ENCODE measurements at regions not wholly inside any gene's neighbourhood (a gene's known extent, or its start where the extent isn't known, plus 50 kb on each side); places are given as distances from the start of the nearest gene placed in this dataset.

DNA sequence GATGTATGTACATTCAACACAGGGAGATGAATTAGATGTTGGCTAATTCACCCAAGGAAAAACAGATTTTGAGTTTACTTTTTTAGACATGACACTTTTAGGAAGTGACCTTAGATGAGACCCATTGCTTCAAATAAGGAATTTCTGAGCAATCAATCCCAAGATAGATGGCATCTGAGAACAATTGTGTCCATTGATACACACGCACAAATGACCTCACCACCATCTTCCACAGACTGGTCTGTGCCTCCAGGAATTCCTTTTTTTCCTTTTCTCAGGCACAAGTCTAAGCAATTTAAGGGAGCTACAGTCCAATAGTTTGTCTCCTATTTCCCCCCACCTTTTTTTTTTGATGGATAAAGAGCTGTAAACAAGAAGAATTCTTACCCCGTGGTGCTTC is 265.3 kb downstream of the TBL1XR1 start:
- DNase-seq: no peak

DNA sequence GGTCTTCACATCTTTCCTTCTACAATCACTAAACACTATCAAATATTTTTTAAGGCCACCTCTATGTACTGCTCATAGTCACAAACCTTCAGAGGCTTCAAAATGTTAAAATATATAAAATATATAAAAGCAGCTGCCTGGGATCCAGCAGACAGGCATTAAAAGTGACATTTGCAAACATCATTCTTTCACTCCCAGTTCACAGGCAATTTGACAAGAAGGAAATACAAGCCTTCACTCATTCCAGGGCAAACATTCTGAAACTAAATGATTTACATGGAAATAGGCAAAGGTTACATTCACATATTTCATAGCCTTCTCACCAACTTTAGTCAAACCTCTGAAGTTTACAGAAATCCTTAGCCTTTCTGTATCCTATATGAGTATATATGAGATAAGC is 266.3 kb downstream of the TBL1XR1 start:
- DNase-seq: no peak

DNA sequence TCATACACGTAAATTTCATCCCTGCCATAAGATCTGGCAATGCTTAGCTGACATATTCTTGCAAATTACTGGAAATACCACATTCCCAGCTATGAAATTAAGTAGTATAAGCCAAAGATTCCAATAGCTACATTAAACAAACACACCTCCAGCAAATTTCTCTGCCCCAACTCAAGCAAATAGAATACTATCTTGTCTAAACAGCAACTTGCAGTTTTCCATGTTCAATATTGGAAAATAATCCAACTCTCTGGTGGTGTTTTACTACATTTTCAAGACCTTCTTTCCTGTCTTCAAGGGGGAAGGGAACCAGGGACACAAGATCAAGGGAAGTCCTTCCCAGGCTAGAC is 268.7 kb downstream of the TBL1XR1 start:
- no peak for DNase-seq

DNA sequence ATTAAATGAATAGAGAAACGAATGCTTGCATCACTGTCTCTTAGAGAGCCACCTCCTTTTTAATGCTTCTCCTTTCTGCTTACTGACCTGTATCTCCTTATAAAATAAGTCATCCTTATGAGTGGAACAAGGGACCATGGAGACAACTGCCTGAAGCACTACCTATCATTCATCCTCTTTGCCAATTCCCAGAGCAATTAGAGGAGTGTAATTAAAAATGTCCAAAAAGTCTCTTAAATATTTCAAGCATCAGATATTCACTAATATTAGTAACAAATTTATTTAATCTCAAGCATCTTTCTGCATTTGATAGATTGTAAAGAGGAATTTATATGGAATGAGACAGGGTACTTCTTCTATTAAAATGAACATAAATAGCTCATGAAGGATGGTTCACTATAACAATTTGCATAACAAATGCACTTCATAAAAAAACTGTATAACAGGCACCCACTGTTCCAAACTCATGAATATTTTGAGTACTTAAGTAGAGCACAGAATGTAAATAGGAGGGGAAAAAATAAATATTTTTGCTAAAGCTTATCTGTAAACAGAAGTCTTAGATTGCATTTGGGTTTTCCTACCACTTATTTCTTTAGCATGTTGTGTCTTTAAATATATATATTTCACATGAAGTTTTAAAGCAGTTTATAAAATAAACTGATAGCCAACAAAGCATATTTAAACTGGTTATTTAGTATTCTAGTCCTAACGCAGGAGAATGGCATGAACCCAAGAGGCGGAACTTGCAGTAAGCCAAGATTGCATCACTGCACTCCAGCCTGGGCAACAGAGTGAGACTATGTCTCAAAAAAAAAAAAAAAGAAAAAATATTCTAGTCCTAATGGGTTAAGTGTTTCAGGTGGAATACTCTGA is 269.3 kb downstream of the TBL1XR1 start:
- no peak for DNase-seq

DNA sequence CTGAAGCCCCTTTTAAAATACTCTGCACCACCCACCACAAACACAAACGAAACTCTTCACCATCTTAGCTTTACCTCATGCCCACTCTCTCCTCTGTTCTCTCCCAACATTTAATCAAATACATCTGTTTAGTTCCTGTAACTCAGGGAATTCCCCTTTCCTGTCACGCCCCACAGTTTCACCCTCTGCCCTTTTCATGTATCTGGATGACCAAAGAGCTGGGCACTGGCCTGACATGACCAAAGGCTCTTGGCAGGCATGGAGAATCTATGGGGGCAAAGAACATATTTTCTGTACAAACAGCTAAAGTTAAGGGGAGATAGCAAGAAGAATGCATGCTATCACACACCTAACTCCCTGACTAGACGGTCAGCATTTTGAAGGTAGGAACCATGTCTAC is 270.0 kb downstream of the TBL1XR1 start:
- DNase-seq: no peak

DNA sequence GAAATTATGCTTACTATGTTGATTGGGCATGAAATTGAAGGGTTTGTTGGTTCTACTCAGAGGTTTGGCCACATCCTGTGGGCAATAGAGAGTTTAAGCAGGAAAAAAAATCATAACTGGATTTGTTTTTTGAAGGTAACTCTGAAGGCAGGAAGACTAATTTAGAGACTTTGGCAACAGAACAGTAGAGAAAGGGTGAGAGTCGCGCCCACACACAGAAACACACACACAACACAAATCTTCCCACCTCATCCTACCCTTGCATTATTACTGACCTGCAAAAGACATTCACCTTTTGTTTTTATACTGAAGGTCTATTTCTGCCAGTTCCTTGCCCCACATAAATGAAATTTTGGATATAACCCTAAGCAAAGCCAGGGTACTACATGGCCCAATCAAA is 270.6 kb downstream of the TBL1XR1 start:
- DNase-seq: no peak

DNA sequence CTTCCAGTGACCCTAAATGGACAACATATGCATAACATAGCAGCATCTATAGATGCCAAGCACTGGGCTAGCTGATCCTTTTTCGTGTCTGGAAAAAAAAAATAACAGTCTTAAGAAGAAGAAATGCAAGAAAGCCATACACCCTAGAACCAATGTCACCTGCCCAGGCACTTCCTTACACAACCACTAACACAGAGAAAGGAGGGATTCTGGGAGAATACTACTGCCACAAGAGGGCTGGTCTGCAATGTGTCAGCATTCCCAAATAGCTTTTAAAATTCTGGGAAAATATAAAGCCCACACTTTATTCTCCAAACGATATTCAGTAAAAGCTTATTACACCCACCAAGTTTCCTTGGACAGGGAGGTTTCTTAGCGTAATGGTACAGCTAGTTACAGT is 271.2 kb downstream of the TBL1XR1 start:
- no peak for DNase-seq

DNA sequence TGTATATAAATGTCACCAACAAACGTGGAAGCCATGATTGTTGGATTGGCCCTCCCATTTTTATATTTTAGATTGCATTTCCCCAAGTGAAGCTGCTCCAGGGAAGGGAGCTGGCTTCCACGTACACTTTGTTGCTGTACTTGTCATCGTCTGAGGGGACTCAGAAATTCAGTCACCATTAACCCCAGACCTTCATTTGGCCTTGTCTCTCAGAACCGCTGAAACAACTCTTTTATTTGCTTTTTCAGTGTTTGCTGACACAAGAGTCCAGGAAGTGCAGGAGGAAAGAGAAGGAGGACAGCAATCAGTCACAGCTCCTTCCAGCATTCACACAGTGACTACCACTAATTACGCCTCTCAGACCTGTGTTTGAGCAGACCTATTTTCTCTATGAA is 276.5 kb downstream of the TBL1XR1 start:
- peak; percentile 87 for DNase-seq

DNA sequence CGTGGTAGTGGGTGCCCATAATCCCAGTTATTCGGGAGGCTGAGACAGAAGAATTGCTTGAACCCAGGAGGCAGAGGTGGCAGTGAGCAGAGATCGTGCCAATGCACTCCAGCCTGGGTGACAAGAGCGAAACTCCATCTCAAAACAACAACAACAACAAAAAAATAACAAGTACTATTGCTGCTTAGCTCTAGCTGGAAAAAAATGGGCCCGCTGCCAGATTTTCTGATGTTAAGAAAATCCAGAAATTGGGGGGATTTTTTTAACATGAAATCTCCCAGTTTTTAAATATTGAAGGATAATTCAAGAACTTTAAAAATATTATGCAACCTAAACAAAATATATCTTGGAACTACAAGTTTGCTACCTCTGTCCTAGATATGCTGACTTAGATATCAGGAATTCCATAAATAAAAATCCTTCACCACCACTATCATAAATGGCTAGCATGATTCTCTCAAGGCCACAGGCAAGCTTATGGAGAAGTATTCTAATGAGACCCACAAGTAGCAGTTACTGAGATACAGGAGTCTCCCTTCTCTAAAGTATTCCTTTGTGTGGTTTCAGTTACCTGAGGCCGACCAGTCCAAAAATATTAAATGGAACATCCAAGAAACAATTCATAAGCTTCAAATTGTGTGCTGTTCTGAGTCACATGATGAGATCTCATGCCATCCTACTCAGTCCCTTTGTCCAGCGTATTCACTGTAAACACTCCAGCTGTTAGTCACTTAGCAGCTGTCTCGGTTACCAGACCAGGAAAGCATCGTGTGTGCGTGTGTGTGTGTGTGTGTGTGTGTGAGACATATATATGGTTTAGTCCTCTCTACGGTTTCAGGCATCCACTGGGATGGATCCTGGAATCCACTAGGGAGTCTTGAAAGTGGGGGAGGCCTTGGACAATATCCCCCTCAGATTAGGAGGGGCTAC is 277.2 kb downstream of the TBL1XR1 start:
- DNase-seq: peak; percentile 88

DNA sequence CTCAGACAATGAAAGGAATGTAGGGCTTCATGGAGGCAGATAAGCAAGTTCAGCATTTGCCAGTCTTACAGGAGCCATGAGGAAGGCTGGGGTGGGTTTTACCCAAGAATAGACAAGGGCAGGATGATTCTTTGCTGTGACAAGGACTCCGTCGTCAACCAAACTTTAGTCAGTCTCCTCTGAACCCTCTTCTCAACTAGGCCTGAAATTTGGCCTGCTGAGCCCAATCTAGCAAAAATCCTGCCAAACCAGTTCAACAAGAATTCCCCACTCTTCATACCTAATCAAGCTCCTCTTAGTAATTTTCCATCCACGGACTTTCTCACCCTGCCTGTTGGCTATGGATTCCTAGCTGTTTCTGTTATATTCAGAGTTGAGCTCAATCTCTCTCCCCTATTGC is 280.5 kb downstream of the TBL1XR1 start:
- no peak for DNase-seq

DNA sequence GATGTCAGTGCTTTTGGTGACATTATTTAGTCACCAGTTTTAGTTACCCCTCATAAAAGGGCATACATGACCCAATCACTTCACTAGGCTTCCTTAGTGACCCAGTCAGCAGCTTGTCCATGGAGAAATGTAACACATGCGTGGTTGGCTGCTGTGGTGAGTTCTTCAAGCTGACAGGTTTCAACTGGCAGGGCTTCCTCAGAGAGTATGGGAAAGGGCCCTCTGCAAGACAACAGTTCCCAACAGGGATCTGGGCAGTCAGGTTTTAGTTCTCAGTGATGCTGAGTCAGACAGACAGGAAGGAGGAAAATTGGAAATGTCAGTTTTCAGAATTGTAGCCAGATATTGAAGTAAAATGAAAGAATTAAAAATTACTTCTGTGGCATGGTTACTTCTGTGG is 282.5 kb downstream of the TBL1XR1 start:
- no peak for DNase-seq

DNA sequence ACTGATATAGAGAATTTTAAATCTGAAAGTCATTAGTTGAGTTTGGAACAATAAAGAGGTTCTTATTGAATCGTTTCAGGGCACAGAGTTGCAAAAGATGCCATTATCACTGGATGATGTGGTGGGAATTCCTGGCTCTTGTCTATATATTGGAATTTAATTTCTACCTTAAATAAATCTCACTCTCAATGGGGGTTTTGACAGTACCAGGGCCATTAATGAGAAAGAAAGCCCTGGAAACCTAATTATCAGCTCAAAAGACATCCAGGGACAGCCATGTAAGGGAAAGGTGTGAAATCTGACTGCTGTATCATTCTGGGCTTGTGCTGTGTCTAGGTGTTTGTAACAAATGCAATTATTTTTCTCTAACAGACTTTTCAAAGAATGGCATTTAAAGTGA is 285.7 kb downstream of the TBL1XR1 start:
- no peak for DNase-seq

DNA sequence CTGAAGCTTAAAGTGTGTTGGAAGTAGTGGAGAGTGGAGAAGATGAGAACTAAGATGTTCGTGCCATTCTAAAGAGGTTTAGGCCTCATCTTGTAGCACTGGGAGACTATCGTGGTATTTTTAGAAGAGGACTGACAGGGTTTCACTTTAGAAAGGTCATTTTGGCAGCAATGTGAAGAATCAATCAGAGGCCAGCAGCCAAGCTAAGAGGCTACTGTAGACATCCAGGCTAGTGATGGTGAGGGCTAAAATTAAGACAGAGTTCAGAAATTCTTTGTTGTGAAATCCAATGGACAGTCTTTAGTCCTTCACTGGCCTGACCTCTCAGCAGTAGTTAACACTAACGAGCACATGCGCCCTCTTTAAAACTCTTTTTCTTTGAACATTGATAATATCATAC is 288.2 kb downstream of the TBL1XR1 start:
- DNase-seq: no peak

DNA sequence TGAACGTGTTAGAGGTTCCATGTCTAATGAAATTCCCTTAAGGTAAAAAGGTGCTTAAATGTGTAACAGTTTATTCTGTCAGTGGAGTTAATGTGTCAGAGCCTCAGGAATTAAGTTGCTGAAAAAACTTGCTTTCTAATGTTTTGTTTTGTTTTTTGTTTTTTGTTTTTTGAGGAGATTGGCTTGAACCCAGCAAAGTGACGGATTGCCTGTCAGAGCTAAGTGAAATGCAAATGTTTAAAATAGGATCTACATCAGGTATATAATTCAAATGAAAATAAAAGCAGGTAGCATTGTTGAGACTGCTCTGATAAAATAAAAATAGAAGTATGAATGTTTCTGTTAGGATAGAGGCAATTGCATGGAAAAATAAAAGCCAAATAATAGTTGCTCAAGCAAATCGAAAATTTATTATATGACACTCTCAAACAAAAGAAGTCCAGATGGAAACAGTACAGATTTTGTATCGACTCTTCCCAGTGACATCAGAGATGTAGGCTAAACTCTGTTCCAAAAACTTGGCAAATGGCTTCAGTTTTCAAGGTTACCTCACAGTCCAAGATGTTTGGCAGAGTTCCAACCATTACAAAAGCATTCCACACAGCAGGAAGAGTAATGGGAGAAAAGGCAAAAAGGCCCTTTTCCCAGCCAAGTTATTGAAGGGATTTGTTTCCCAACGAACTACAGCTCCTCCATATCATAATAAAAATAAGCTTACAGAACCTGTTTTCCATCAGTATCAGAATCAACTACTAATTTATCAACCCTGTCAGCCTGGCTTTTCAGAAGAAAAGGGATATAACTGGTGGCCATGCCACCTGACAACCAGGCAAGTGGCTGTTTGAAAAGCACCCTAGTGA is 291.0 kb downstream of the TBL1XR1 start:
- peak; percentile 75 for DNase-seq

DNA sequence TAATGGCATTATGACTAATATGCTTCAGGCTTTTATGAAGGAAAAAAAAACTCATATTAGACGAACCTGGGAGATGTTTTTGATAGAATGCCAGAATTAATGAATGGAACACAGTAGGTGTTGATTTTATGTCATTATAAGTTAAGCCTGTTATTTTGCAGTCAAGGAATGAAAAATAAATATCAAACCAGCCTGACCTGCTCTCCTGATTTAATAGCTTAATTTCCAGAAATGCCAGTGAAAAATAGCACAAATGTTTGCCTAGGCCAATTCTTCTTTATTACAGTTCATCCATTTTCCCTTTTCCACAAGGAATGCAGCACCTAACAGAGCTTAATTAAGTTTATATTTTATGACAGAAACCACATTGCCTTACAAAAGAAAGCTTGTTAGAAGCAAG is 292.0 kb downstream of the TBL1XR1 start:
- DNase-seq: no peak

DNA sequence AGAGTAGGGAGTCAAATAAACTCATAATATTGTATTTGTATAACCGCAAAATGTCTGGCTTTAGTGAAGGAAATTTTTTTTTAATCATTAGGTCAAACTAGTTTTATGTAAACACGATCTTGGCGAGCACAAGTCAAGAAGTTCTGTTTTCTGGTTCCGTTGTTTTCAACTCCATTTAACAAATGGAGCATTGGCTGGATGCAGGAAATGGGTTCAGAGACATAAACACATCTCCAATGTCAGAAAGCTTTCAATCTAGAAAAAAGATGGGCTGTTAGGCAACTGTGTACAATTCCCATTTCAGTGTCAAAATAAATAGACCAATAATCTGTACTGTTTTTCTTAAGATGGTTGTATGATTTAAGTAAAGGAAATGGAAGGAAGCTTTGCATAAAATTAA is 292.8 kb downstream of the TBL1XR1 start:
- DNase-seq: no peak

DNA sequence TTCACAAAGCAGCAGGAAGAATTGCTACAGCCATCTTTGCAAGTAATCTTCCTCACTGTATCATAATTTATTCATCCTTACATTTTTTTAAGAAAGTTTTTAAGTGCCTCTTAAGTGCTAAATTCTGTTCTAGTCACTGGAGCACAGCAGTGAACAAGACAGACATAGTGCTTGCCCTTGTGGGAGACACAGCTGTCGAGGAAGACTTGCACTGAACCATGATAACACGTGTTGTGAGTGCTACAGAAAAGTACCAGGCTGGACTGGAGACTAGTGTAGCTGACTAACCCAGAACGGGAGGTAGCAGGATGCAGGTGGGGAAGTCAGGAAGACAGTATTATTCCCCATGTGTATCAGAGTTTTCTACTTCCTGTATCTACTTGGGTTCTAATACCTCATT is 300.6 kb downstream of the TBL1XR1 start:
- no peak for DNase-seq

DNA sequence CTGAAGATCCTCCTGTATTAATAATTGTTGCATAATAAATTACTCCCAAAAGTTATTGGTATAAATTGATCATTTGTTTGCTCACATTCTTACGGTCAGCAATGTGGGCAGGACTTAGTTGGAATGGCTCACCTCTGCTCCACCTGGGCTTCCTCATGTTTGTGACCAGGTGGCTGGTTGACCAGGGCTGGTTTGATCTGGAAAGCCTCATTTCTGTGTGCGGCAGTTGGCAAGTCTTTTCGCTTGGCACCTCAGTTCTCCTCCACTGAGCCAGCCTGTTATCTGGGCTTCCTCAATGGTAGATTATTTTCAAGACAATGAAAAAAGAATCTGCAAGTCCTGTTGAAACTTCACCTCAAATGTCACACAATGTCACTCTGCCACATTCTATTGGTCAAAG is 301.1 kb downstream of the TBL1XR1 start:
- no peak for DNase-seq

DNA sequence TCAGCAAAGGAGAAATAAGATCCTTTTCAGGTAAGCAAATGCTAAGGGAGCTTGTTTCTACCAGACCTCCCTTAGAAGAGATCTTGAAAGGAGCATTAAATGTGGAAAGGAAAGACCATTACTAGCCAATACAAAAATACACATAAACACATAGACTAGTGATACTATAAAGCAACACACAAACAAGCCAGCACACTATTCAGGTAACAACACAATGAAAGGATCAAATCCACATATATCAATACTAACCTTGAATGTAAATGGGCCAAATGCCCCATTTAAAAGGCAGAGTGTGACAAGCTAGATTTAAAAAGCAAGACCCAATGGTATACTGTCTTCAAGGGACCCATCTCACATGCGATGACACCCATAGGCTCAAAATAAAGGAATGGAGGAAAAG is 317.6 kb downstream of the TBL1XR1 start:
- DNase-seq: no peak

DNA sequence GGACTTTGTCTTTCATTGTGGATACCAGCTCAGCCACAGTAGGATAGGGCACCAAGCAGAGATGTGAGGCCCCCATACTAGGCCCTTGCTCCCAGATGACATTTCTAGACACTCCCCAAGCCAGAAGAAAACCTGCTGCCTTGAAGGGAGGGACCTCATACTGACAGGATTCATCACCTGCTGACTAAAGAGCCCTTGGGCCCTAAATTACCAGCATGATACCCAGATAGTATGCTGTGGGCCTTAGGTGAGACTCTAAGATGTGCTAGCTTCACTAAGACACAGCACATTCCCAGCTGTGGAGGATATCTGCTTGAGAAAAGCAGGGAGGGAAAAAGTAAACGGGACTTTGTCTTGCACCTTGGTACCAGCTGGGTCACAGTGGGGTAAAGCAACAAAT is 324.0 kb downstream of the TBL1XR1 start:
- no peak for DNase-seq

DNA sequence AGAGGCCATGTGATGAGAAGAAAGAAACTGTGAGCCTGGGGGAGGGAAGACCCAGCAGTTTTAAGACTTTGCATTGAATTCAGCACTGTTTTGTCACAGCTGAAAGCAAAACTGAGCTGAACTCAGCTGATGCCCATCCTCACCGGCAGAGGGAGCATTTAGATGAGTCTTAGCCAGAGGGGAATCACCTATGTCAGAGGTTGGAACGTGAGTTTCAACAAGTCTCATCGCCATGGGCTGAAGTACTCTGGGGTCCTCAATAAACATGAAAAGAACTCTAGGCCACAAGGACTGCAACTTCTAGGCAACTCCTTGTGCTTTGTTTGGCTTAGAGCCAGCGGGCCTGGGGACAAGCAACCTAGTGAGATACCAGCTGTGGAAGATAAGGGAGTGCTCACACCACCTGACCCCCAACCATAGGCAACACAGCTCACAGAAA is 324.5 kb downstream of the TBL1XR1 start:
- DNase-seq: peak; percentile 17

DNA sequence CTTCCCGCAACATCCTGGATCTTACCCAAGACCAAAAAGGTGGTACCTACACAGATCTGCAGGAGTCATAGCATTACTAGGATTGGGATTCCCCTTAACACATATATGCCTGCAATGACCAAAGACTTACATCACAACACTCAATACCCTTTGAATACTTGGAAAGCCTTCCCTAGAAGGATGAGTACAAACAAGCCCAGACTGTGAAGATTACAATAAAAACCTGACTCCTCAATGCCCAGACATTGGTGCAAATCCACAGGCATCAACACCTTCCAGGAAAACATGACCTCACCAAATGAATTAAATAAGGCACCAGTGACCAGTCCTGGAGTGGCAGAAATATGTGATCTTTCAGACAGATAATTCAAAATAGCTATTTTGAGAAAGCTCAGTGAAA is 326.8 kb downstream of the TBL1XR1 start:
- no peak for DNase-seq
